Vagina (tissue), 2 donors: ENCODE measurements at regions not wholly inside any gene's neighbourhood (a gene's known extent, or its start where the extent isn't known, plus 50 kb on each side); places are given as distances from the start of the nearest gene placed in this dataset.
"Not testable (repeated sequence)": the region's sequence is repeated elsewhere in the genome, so short reads cannot be mapped to it uniquely, and the experiment has no call there.

ENCODE experiments used
- DNase-seq, 2 donors: peaks; one replicate each; pipeline ENCODE4 v3.0.0-alpha.2; 2017; ENCODE audit errors: extremely low spot score in 2 of 2
- H3K27ac ChIP-seq: fragments of 200-600 bp; sonication (generic); one replicate; pipeline ENCODE4 v1.5.1; 2019
- H3K27me3 ChIP-seq: fragments of 200-600 bp; sonication (generic); one replicate; pipeline ENCODE4 v1.5.1; 2019
- H3K36me3 ChIP-seq, 2 donors: fragments of 200-600 bp; sonication (generic); one replicate each; pipeline ENCODE4 v1.5.1; 2017 to 2019
- H3K4me1 ChIP-seq: fragments of 200-600 bp; sonication (generic); one replicate; pipeline ENCODE4 v1.5.1; 2019
- H3K4me3 ChIP-seq, 2 donors: fragments of 200-600 bp; sonication (generic); 1 replicate in 1 of 2; 2 replicates in 1 of 2; pipeline ENCODE4 v1.5.1; 2016 to 2019
- H3K9me3 ChIP-seq: fragments of 200-600 bp; sonication (generic); one replicate; pipeline ENCODE4 v1.5.1; 2019
- CTCF ChIP-seq, 3 experiments: fragments of 450-650 bp in 2 of 3; fragments of 200-600 bp in 1 of 3; sonication (generic) in 1 of 3; IDR thresholded peaks; one replicate each; pipeline ENCODE4 v1.5.1; 2017 to 2019; ENCODE audit warnings: antibody characterized with exemption in 3 of 3, mild to moderate bottlenecking in 2 of 3, moderate library complexity in 2 of 3
- POLR2A ChIP-seq, 2 donors: fragments of 450-650 bp; IDR thresholded peaks; one replicate each; pipeline ENCODE4 v1.6.1; 2017; ENCODE audit warnings: antibody characterized with exemption in 2 of 2, mild to moderate bottlenecking in 2 of 2, moderate library complexity in 2 of 2
- POLR2AphosphoS5 ChIP-seq, 2 donors: sonication (generic); formaldehyde crosslinking; IDR thresholded peaks; one replicate each; pipeline ENCODE4 v1.9.0; 2017; ENCODE audit warnings: antibody characterized with exemption in 2 of 2, mild to moderate bottlenecking in 2 of 2, low read depth in 1 of 2; ENCODE audit not compliant: insufficient read depth in 1 of 2
- intact Hi-C: fragments of 100-400 bp; cut with DNase I; formaldehyde crosslinking; loops from one replicate; pipeline ENCODE4 v1.15.1; 2023

GRCh38 chr1:65630855-65631254, 161.8 kb upstream of the PDE4B start:
- intact Hi-C loops, result no loop called here

DNA sequence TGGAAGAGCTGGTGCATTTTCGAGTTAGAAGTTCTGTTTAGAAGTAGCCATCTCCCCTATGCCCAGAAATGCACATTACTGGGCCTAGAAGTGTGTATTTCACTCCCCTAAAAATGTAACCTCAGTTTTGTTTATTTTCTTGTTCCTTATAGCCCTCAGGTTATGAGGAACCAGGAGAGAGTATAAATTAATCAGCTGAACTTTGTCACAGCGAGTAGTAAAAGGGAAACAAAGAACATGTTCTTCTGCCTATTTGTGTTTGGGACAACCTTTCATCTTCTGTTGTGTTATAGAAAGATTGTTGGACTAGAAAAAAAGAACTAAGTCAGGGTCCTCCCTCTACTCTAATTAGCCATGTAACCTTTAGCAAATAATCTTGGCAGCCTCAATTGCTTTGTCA, 160.5 kb upstream of the PDE4B start:
- intact Hi-C loops, result no loop called here
- Histone ChIP-seq H3K9me3 (no peaks in the 10 kb centered on the region), H3K4me1 (no peaks in the 10 kb centered on the region), H3K27ac (no peak overlapping the region), H3K36me3 (no peaks in the 10 kb centered on the region), H3K4me3 (no peak overlapping the region), H3K27me3 (no peaks in the 10 kb centered on the region)
- no peak for DNase-seq
- no peak for TF ChIP-seq POLR2AphosphoS5 (IDR thresholded peaks at IDR 0.05; ENCODE audit: insufficient read depth in 1 of 2, low read depth in 1 of 2)
- TF ChIP-seq POLR2A (IDR thresholded peaks at IDR 0.05), result no peak
- TF ChIP-seq CTCF (IDR thresholded peaks at IDR 0.05), result no peak

More at GRCh38 chr1:65630855-65631254, 161.8 kb upstream of the PDE4B start:
- H3K9me3 ChIP-seq, result no peaks in the 10 kb centered on the region
- TF ChIP-seq POLR2A (IDR thresholded peaks at IDR 0.05) (no peak), POLR2AphosphoS5 (IDR thresholded peaks at IDR 0.05; ENCODE audit: insufficient read depth in 1 of 2, low read depth in 1 of 2) (no peak), CTCF (IDR thresholded peaks at IDR 0.05) (no peak)
- no peaks in the 10 kb centered on the region for H3K36me3 ChIP-seq
- no peak overlapping the region for H3K27ac ChIP-seq
- DNase-seq, result no peak
- no peak overlapping the region for H3K4me3 ChIP-seq
- no peaks in the 10 kb centered on the region for H3K4me1 ChIP-seq
- H3K27me3 ChIP-seq, result no peaks in the 10 kb centered on the region

- no peaks in the 10 kb centered on the region for H3K4me1 ChIP-seq
- H3K27ac ChIP-seq, result no peak overlapping the region
- no peaks in the 10 kb centered on the region for H3K36me3 ChIP-seq
- intact Hi-C loops, result no loop called here
- DNase-seq, result no peak
- H3K4me3 ChIP-seq, result no peak overlapping the region
- H3K9me3 ChIP-seq, result no peaks in the 10 kb centered on the region
- no peaks in the 10 kb centered on the region for H3K27me3 ChIP-seq
- TF ChIP-seq CTCF (IDR thresholded peaks at IDR 0.05), result no peak
- TF ChIP-seq POLR2AphosphoS5 (IDR thresholded peaks at IDR 0.05; ENCODE audit: insufficient read depth in 1 of 2, low read depth in 1 of 2), result no peak
- TF ChIP-seq POLR2A (IDR thresholded peaks at IDR 0.05), result no peak
These were observed 152.6 kb upstream of the PDE4B start for GRCh38 chr1:65640046-65640445.

DNA sequence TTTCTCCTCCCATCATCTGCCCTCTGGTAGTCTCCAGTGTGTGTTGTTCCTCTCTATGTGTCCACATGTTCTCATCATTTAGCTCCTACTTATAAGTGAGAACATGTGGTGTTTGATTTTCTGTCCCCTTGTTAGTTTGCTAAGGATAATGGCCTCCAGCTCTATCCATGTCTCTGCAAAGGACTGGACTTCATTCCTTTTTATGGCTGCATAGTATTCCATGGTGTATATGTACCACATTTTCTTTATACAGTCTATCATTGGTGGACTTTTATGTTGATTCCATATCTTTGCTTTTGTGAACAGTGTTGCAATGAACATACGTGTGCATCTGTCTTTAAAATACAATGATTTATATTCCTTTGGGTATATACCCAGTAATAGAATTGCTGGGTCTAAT, 143.5 kb upstream of the PDE4B start:
- H3K27me3 ChIP-seq, H3K4me3 ChIP-seq, DNase-seq, H3K27ac ChIP-seq, H3K9me3 ChIP-seq, intact Hi-C loops, H3K4me1 ChIP-seq, H3K36me3 ChIP-seq: not testable (repeated sequence)

DNA sequence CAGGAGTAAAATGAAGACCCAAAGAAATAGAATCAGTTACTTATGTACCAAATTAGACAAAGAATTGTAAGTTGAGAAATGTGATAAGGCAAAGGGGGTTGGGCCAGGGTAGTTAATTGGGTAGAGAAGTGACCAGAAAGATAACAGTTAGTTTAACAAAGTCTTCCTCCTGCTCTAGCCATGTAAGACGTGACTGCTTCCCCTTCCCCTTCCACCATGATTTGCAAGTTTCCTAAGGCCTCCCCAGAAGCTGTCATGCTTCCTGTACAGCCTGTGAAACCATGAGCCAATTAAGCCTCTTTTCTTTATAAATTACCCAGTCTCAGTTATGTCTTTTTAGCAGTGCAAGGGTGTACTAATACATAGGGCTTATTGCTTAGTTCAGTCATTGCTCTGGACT, 142.0 kb upstream of the PDE4B start:
- DNase-seq, result no peak
- no peaks in the 10 kb centered on the region for H3K36me3 ChIP-seq
- no peak for TF ChIP-seq CTCF (IDR thresholded peaks at IDR 0.05)
- TF ChIP-seq POLR2A (IDR thresholded peaks at IDR 0.05), result no peak
- no peak for TF ChIP-seq POLR2AphosphoS5 (IDR thresholded peaks at IDR 0.05; ENCODE audit: insufficient read depth in 1 of 2, low read depth in 1 of 2)
- no peak overlapping the region for H3K4me3 ChIP-seq
- H3K4me1 ChIP-seq, result no peaks in the 10 kb centered on the region
- intact Hi-C loops, result no loop called here
- no peaks in the 10 kb centered on the region for H3K27me3 ChIP-seq
- H3K27ac ChIP-seq, result no peak overlapping the region
- H3K9me3 ChIP-seq, result no peaks in the 10 kb centered on the region

GRCh38 chr1:65654526-65654925, 138.2 kb upstream of the PDE4B start:
- H3K36me3 ChIP-seq, H3K4me1 ChIP-seq, DNase-seq, intact Hi-C loops, H3K27ac ChIP-seq, H3K4me3 ChIP-seq, H3K9me3 ChIP-seq, H3K27me3 ChIP-seq: not testable (repeated sequence)

DNA sequence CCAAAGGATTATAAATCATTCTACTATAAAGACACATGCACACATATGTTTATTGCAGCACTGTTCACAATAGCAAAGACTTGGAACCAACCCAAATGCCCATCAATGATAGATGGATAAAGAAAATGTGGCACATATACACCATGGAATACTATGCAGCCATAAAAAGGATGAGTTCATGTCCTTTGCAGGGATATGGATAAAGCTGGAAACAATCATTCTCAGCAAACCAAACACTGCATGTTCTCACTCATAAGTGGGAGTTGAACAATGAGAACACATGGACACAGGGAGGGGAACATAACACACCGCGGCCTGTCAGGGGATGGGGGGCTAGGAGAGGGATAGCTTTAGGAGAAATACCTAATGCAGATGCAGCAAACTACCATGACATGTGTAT, 135.1 kb upstream of the PDE4B start:
- H3K27ac ChIP-seq, H3K27me3 ChIP-seq, intact Hi-C loops, H3K36me3 ChIP-seq, H3K9me3 ChIP-seq, H3K4me3 ChIP-seq, DNase-seq, H3K4me1 ChIP-seq: not testable (repeated sequence)
